ENCODE measurements at regions not wholly inside any gene's neighbourhood (a gene's known extent, or its start where the extent isn't known, plus 50 kb on each side); places are given as distances from the start of the nearest gene placed in this dataset.

DNA sequence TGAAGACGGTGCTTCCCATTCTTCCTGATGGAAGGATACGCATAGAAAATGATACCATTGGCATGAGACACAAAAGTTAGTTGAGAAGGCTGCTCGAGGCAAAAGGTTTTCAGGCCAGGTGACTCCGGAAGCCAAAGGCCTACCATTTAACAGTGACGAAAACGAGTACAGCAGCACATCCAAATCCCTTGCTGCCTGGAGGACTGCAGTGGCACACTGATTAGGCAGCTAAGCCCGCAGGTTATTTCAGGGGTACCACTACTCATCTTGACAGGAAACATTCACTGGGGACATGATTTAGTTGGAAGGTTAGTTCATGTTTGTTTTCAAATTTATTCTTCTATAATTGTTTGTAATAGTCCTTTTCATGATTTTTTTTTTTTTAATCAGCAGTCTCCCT lies 59.9 kb upstream of the BCHE start:
- no peaks in the 10 kb centered on the region for H3K79me2 ChIP-seq (ENCODE audit: insufficient read depth, low read length)
- no peaks in the 10 kb centered on the region for H4K20me1 ChIP-seq (ENCODE audit: insufficient read depth, low read length)
- H3K4me2 ChIP-seq (replicated peaks; ENCODE audit: extremely low read depth, low read length, poor library complexity, severe bottlenecking), result no peak overlapping the region
- no peaks in the 10 kb centered on the region for H3K27me3 ChIP-seq (ENCODE audit: control insufficient read depth in 2 of 2, insufficient read depth in 2 of 2, low read length in 2 of 2)
- H3K27ac ChIP-seq (ENCODE audit: low read depth in 1 of 2, low read length in 2 of 2), result no peak overlapping the region
- no peaks in the 10 kb centered on the region for H3K36me3 Mint-ChIP-seq
- no peak overlapping the region for H3K9ac ChIP-seq (ENCODE audit: insufficient read depth, low read length, poor library complexity, severe bottlenecking)
- intact Hi-C loops (cut with micrococcal nuclease), result no loop called here
- DNase-seq, result no peak
- no peaks in the 10 kb centered on the region for H3K4me1 Mint-ChIP-seq
- H3K36me3 ChIP-seq (replicated peaks in 1 of 2; ENCODE audit: control insufficient read depth in 1 of 2, insufficient read depth in 2 of 2, low read length in 2 of 2), result no peaks in the 10 kb centered on the region
- H3K27me3 Mint-ChIP-seq (ENCODE audit: low read depth in 3 of 3), result no peaks in the 10 kb centered on the region
- no peak overlapping the region for H3K27ac Mint-ChIP-seq
- no peaks in the 10 kb centered on the region for H3K9me3 ChIP-seq (replicated peaks in 1 of 2; ENCODE audit: control insufficient read depth in 1 of 2, insufficient read depth in 1 of 2, low read length in 2 of 2)
- 91% methylated on average over 6 of the region's 7 CpGs for WGBS (ENCODE audit: insufficient coverage)
- H3K9me3 Mint-ChIP-seq, result peaks cover 0 to 6% (median 0%) of the 10 kb centered on the region in 7 donors
- H2AFZ ChIP-seq (ENCODE audit: insufficient read depth, low read depth, low read length, poor library complexity, severe bottlenecking), result no peak overlapping the region
- no peaks in the 10 kb centered on the region for H3K4me1 ChIP-seq (ENCODE audit: control insufficient read depth in 1 of 2, insufficient read depth in 2 of 2, low read length in 2 of 2)
- H3K4me3 ChIP-seq (replicated peaks in 1 of 3; ENCODE audit: low read depth in 2 of 3, low read length in 3 of 3), result no peak overlapping the region
- H3K4me3 Mint-ChIP-seq, result no peak overlapping the region
- TF ChIP-seq, protein P1, sequence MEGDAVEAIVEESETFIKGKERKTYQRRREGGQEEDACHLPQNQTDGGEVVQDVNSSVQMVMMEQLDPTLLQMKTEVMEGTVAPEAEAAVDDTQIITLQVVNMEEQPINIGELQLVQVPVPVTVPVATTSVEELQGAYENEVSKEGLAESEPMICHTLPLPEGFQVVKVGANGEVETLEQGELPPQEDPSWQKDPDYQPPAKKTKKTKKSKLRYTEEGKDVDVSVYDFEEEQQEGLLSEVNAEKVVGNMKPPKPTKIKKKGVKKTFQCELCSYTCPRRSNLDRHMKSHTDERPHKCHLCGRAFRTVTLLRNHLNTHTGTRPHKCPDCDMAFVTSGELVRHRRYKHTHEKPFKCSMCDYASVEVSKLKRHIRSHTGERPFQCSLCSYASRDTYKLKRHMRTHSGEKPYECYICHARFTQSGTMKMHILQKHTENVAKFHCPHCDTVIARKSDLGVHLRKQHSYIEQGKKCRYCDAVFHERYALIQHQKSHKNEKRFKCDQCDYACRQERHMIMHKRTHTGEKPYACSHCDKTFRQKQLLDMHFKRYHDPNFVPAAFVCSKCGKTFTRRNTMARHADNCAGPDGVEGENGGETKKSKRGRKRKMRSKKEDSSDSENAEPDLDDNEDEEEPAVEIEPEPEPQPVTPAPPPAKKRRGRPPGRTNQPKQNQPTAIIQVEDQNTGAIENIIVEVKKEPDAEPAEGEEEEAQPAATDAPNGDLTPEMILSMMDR (IDR thresholded peaks at IDR 0.05), result no peak

DNA sequence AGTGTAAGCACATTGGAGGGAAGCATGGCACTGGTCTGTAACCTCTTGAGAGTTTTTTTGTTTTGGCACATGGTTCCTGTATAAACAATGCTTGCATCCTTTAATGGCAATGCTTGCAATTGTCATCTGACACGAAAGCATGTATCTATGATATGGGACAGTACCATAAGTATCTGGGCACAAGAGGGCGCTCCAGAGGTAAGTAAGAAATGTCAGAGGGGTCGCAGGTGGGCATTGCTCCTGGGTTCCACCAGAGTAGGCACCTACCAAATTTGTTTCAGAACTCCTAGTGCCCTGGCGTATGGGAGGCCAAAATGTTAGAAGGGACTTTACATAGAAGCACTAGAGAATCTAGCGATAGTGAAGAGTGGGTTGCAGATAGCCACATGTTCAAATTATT lies 58.7 kb upstream of the BCHE start:
- Histone ChIP-seq H3K36me3 (replicated peaks in 1 of 2; ENCODE audit: control insufficient read depth in 1 of 2, insufficient read depth in 2 of 2, low read length in 2 of 2) (no peaks in the 10 kb centered on the region), H3K27ac (ENCODE audit: low read depth in 1 of 2, low read length in 2 of 2) (no peak overlapping the region), H3K4me3 (replicated peaks in 1 of 3; ENCODE audit: low read depth in 2 of 3, low read length in 3 of 3) (no peak overlapping the region), H3K4me1 (ENCODE audit: control insufficient read depth in 1 of 2, insufficient read depth in 2 of 2, low read length in 2 of 2) (no peaks in the 10 kb centered on the region), H2AFZ (ENCODE audit: insufficient read depth, low read depth, low read length, poor library complexity, severe bottlenecking) (no peak overlapping the region), H3K9me3 (replicated peaks in 1 of 2; ENCODE audit: control insufficient read depth in 1 of 2, insufficient read depth in 1 of 2, low read length in 2 of 2) (no peaks in the 10 kb centered on the region), H3K9ac (ENCODE audit: insufficient read depth, low read length, poor library complexity, severe bottlenecking) (no peak overlapping the region), H4K20me1 (ENCODE audit: insufficient read depth, low read length) (no peaks in the 10 kb centered on the region), H3K4me2 (replicated peaks; ENCODE audit: extremely low read depth, low read length, poor library complexity, severe bottlenecking) (no peak overlapping the region), H3K27me3 (ENCODE audit: control insufficient read depth in 2 of 2, insufficient read depth in 2 of 2, low read length in 2 of 2) (no peaks in the 10 kb centered on the region), H3K79me2 (ENCODE audit: insufficient read depth, low read length) (no peaks in the 10 kb centered on the region)
- no peaks in the 10 kb centered on the region for H3K27me3 Mint-ChIP-seq (ENCODE audit: low read depth in 3 of 3)
- WGBS (ENCODE audit: insufficient coverage), result 50% methylated on average over 4 of the region's 5 CpGs
- H3K9me3 Mint-ChIP-seq, result peaks cover 0 to 1% (median 0%) of the 10 kb centered on the region in 7 donors
- no peak overlapping the region for H3K4me3 Mint-ChIP-seq
- intact Hi-C loops (cut with micrococcal nuclease), result no loop called here
- DNase-seq, result no peak
- H3K36me3 Mint-ChIP-seq, result no peaks in the 10 kb centered on the region
- H3K4me1 Mint-ChIP-seq, result no peaks in the 10 kb centered on the region
- TF ChIP-seq, protein P1 (IDR thresholded peaks at IDR 0.05), result no peak
- H3K27ac Mint-ChIP-seq, result peak overlapping the region in 1 of 7 donors; percentile 43

All from CD14-positive monocyte (primary cell).